Peyer's patch (tissue), 4 donors: ENCODE measurements at regions not wholly inside any gene's neighbourhood (a gene's known extent, or its start where the extent isn't known, plus 50 kb on each side); places are given as distances from the start of the nearest gene placed in this dataset.

ENCODE experiments used
- CTCF ChIP-seq, 6 experiments: fragments of 450-650 bp in 4 of 6; fragments of 200-600 bp in 2 of 6; sonication (generic) in 1 of 6; IDR thresholded peaks; one replicate each; pipeline ENCODE4 v1.5.1; 2017 to 2019; ENCODE audit warnings: antibody characterized with exemption in 6 of 6, mild to moderate bottlenecking in 3 of 6, moderate library complexity in 1 of 6
- POLR2A ChIP-seq, 2 donors: fragments of 450-650 bp; IDR thresholded peaks; one replicate each; pipeline ENCODE4 v1.5.1; 2017; ENCODE audit warnings: antibody characterized with exemption in 2 of 2, mild to moderate bottlenecking in 2 of 2, moderate library complexity in 2 of 2

GRCh38 chr2:118723394-118723793, 124.1 kb downstream of the EN1 start:
- TF ChIP-seq CTCF (IDR thresholded peaks at IDR 0.05) (no peak), POLR2A (IDR thresholded peaks at IDR 0.05) (no peak)
